Psoas muscle (tissue), 7 donors: ENCODE measurements at regions not wholly inside any gene's neighbourhood (a gene's known extent, or its start where the extent isn't known, plus 50 kb on each side); places are given as distances from the start of the nearest gene placed in this dataset.

Source experiments
- ATAC-seq, 4 donors: fragments of 200-7000 bp; cut with Tn5 transposase; one replicate each; pipeline ENCODE4 v1.9.1; 2020; ENCODE audit warnings: moderate library complexity in 3 of 4, mild to moderate bottlenecking in 2 of 4
- DNase-seq, 2 donors: peaks; one replicate each; pipeline ENCODE4 v3.0.0-alpha.2; 2020
- H3K27ac ChIP-seq: fragments of 200-600 bp; one replicate; pipeline ENCODE4 v1.8.0; 2022
- H3K27me3 ChIP-seq, 3 donors: fragments of 200-600 bp in 1 of 3; one replicate each; pipeline versions ENCODE4 v1.6.1 to v1.8.0; 2013 to 2022; ENCODE audit warnings: low read length in 2 of 3, mild to moderate bottlenecking in 2 of 3, moderate library complexity in 1 of 3; ENCODE audit not compliant: insufficient read depth in 3 of 3
- H3K36me3 ChIP-seq, 2 donors: fragments of 200-600 bp in 1 of 2; one replicate each; pipeline versions ENCODE4 v1.6.1 to v1.8.0; 2013 to 2022; ENCODE audit warnings: low read depth in 1 of 2, mild to moderate bottlenecking in 1 of 2, moderate library complexity in 1 of 2; ENCODE audit not compliant: insufficient read depth in 1 of 2
- H3K4me1 ChIP-seq: fragments of 200-600 bp; one replicate; pipeline ENCODE4 v1.8.0; 2022
- H3K4me3 ChIP-seq: fragments of 200-600 bp; one replicate; pipeline ENCODE4 v1.8.0; 2022; ENCODE audit warnings: mild to moderate bottlenecking
- H3K9me3 ChIP-seq: fragments of 200-600 bp; one replicate; pipeline ENCODE4 v1.8.0; 2022
- CTCF ChIP-seq: fragments of 200-600 bp; IDR thresholded peaks from one replicate; pipeline ENCODE4 v1.8.0; 2022; ENCODE audit warnings: antibody characterized with exemption
- WGBS, 3 donors: extraction: QIAGEN DNeasy Blood & Tissue Kit; methylation state at CpG; one replicate each; pipeline versions ENCODE4 v1.1.6 to v1.1.7; 2013; 5-methylcytosine and 5-hydroxymethylcytosine counted together
- intact Hi-C, 2 donors: fragments of 100-400 bp; cut with DNase I; formaldehyde crosslinking; loops; one replicate each; pipeline versions ENCODE4 v1.11.0 to v1.14.2; 2022
- donor health status: healthy with polysubstance abuse.
- donor health status: DM: no; HTN: no; CAD: no; lungs with moderate emphysema.
- donor health status: Bipolar disorder and iron deficiency.
- donor health status: healthy.
- donor health status: DM: yes; HTN: yes; CAD: no.
- donor health status: DM: no; HTN: no; CAD: no.
- donor health status: DM: yes; HTN: yes; CAD: no.

- Histone ChIP-seq H3K36me3 (no peaks in the 10 kb centered on the region), H3K4me3 (no peak overlapping the region), H3K27me3 (no peaks in the 10 kb centered on the region), H3K27ac (no peak overlapping the region), H3K4me1 (no peaks in the 10 kb centered on the region), H3K9me3 (no peaks in the 10 kb centered on the region)
- DNase-seq (no peak), ATAC-seq (no peak)
- TF ChIP-seq CTCF = no peak
- intact Hi-C loops = no loop called here
These were observed 113.8 kb upstream of the ARSJ start for GRCh38 chr4:114093221-114093715.

GRCh38 chr4:114100288-114101031 lies 121.0 kb upstream of the ARSJ start:
- ATAC-seq = no peak
- no peaks in the 10 kb centered on the region for H3K27me3 ChIP-seq

GRCh38 chr4:114103908-114104307 lies 124.5 kb upstream of the ARSJ start:
- intact Hi-C loops = no loop called here
- WGBS, 3 donors = 89 to 100% (median 93%) methylated on average over 1 of the region's 1 CpG
- DNase-seq (no peak), ATAC-seq (no peak)
- TF ChIP-seq CTCF = no peak
- Histone ChIP-seq H3K4me1 (no peaks in the 10 kb centered on the region), H3K36me3 (no peaks in the 10 kb centered on the region), H3K4me3 (no peak overlapping the region), H3K9me3 (no peaks in the 10 kb centered on the region), H3K27ac (no peak overlapping the region), H3K27me3 (no peaks in the 10 kb centered on the region)

More at GRCh38 chr4:114100288-114101031, 121.0 kb upstream of the ARSJ start:
- Histone ChIP-seq H3K27ac (no peak overlapping the region), H3K9me3 (no peaks in the 10 kb centered on the region), H3K36me3 (no peaks in the 10 kb centered on the region), H3K4me1 (no peaks in the 10 kb centered on the region), H3K4me3 (no peak overlapping the region)
- TF ChIP-seq CTCF = no peak
- DNase-seq = no peak
- intact Hi-C loops = no loop called here
- WGBS, 3 donors = 68 to 71% (median 68%) methylated on average over 6 of the region's 6 CpGs

- no peak for ATAC-seq
- Histone ChIP-seq H3K27me3 (no peaks in the 10 kb centered on the region), H3K9me3 (no peaks in the 10 kb centered on the region), H3K4me3 (no peak overlapping the region), H3K27ac (no peak overlapping the region), H3K4me1 (no peaks in the 10 kb centered on the region), H3K36me3 (no peaks in the 10 kb centered on the region)
- TF ChIP-seq CTCF = no peak
- intact Hi-C loops = no loop called here
- 66 to 89% (median 77%) methylated on average over 1 of the region's 1 CpG for WGBS, 3 donors
- DNase-seq = no peak
These were observed 129.4 kb upstream of the ARSJ start for GRCh38 chr4:114108869-114109268.

- WGBS, 3 donors = 100% methylated on average over 1 of the region's 1 CpG
- ATAC-seq = no peak
- intact Hi-C loops = no loop called here
These were observed 130.3 kb upstream of the ARSJ start for GRCh38 chr4:114109776-114110175.

More at GRCh38 chr4:114109776-114110175, 130.3 kb upstream of the ARSJ start:
- DNase-seq = no peak
- no peak for TF ChIP-seq CTCF
- Histone ChIP-seq H3K9me3 (no peaks in the 10 kb centered on the region), H3K27ac (no peak overlapping the region), H3K27me3 (no peaks in the 10 kb centered on the region), H3K4me3 (no peak overlapping the region), H3K4me1 (no peaks in the 10 kb centered on the region), H3K36me3 (no peaks in the 10 kb centered on the region)
